ENCODE measurements at regions not wholly inside any gene's neighbourhood (a gene's known extent, or its start where the extent isn't known, plus 50 kb on each side); places are given as distances from the start of the nearest gene placed in this dataset.
"Not testable (repeated sequence)": the region's sequence is repeated elsewhere in the genome, so short reads cannot be mapped to it uniquely, and the experiment has no call there.

GRCh38 chr6:131486608-131487007, 86.4 kb upstream of the ARG1 start:
- DNase-seq (ENCODE audit: low read depth) = no peak
- no peak for TF ChIP-seq CTCF (IDR thresholded peaks at IDR 0.05; ENCODE audit: insufficient read depth, low read depth, low read length, missing control alignments)
- H3K4me3 ChIP-seq (ENCODE audit: low read length) = no peak overlapping the region

- TF ChIP-seq CTCF (IDR thresholded peaks at IDR 0.05; ENCODE audit: insufficient read depth, low read depth, low read length, missing control alignments) = no peak
- peak; percentile 68 for DNase-seq (ENCODE audit: low read depth)
Measured at GRCh38 chr6:131488780-131489179, 84.2 kb upstream of the ARG1 start.

GRCh38 chr6:131490441-131490840, 82.6 kb upstream of the ARG1 start:
- no peak for DNase-seq (ENCODE audit: low read depth)
- H3K4me3 ChIP-seq (ENCODE audit: low read length) = no peak overlapping the region
- no peak for TF ChIP-seq CTCF (IDR thresholded peaks at IDR 0.05; ENCODE audit: insufficient read depth, low read depth, low read length, missing control alignments)

More at GRCh38 chr6:131488780-131489179, 84.2 kb upstream of the ARG1 start:
- no peak overlapping the region for H3K4me3 ChIP-seq (ENCODE audit: low read length)

GRCh38 chr6:131492932-131493573, 80.0 kb upstream of the ARG1 start:
- no peak for TF ChIP-seq CTCF (IDR thresholded peaks at IDR 0.05; ENCODE audit: insufficient read depth, low read depth, low read length, missing control alignments)
- no peak overlapping the region for H3K4me3 ChIP-seq (ENCODE audit: low read length)

GRCh38 chr6:131504387-131504786, 68.6 kb upstream of the ARG1 start:
- H3K4me3 ChIP-seq (ENCODE audit: low read length); DNase-seq (ENCODE audit: low read depth): not testable (repeated sequence)

More at GRCh38 chr6:131492932-131493573, 80.0 kb upstream of the ARG1 start:
- no peak for DNase-seq (ENCODE audit: low read depth)

- TF ChIP-seq CTCF (IDR thresholded peaks at IDR 0.05; ENCODE audit: insufficient read depth, low read depth, low read length, missing control alignments) = no peak
- H3K4me3 ChIP-seq (ENCODE audit: low read length) = no peak overlapping the region
- DNase-seq (ENCODE audit: low read depth) = no peak
Measured at GRCh38 chr6:131510094-131510493, 62.9 kb upstream of the ARG1 start.

- H3K4me3 ChIP-seq (ENCODE audit: low read length) = no peak overlapping the region
- no peak for TF ChIP-seq CTCF (IDR thresholded peaks at IDR 0.05; ENCODE audit: insufficient read depth, low read depth, low read length, missing control alignments)
- DNase-seq (ENCODE audit: low read depth) = no peak
Measured at GRCh38 chr6:131510591-131510990, 62.4 kb upstream of the ARG1 start.

Measured in epithelial cell of esophagus (primary cell).